ENCODE measurements at regions not wholly inside any gene's neighbourhood (a gene's known extent, or its start where the extent isn't known, plus 50 kb on each side); places are given as distances from the start of the nearest gene placed in this dataset.
A peak's percentile ranks its signal among the peaks of the same experiment; 100 is the strongest.

DNA sequence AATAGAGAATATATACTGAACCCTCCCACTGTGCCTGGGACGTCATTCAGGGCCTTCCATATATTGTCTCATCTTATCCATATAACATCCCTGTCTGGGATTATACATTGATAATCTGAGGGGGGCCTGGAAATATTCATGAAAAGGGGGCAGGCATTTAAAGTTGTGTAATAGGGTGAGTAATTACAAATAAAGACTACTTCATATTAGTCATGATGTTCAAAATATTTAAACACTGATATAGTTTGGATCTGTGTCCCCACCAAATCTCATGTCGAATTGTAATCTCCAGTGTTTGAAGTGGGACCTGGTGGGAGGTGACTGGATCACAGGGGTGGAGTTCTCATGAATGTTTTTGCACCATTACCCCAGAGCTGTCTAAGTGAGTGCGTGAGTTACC is 97.8 kb downstream of the AQP9 start:
- no peak overlapping the region for H3K4me3 Mint-ChIP-seq
- no peaks in the 10 kb centered on the region for H3K4me1 Mint-ChIP-seq (ENCODE audit: low read depth)
- peaks cover 5% of the 10 kb centered on the region for H3K27me3 Mint-ChIP-seq (ENCODE audit: low read depth)

DNA sequence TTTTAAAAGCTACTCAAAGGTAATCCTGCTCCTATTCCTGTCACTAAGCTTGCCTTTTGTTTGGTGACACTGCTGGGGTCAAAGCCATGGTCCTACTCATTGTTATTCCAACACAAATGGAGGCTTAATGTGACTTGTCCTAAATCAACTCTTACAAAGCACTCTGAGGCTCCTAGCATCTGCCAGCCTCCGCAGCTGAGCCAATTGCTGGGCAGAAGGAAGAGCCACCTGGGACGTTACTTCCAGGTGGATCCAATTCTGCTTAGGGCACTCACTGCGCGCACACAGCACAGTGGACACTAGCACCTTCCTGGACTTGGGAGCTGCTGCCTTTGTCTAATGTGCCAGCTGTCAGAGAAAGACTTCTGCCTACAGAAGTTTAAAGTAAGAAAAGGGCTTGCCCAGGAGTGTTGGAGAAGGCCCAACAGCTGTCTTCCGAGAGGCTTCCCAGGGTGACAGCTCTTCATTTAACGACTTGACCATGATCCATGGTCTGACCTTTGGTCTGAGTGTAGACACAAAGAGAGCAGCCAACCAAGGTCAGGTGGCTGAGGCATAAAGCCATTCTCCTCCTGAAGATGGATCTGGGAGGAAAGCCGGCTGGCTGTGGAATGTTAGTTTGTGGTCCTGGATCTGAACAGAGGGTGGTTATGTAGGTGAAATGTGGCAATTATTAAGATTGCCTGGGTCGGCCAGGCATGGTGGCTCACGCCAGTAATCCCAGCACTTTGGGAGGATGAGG is 102.2 kb downstream of the AQP9 start:
- Mint-ChIP-seq H3K4me1 (ENCODE audit: low read depth) (no peaks in the 10 kb centered on the region), H3K36me3 (ENCODE audit: low read depth) (no peaks in the 10 kb centered on the region), H3K27ac (no peak overlapping the region), H3K27me3 (ENCODE audit: low read depth) (peaks cover 2% of the 10 kb centered on the region), H3K9me3 (no peaks in the 10 kb centered on the region), H3K4me3 (no peak overlapping the region)
- DNase-seq (ENCODE audit: low spot score), result no peak

More for the DNA sequence above, 97.8 kb downstream of the AQP9 start:
- DNase-seq (ENCODE audit: low spot score), result no peak
- Mint-ChIP-seq H3K9me3 (no peaks in the 10 kb centered on the region), H3K27ac (no peak overlapping the region), H3K36me3 (ENCODE audit: low read depth) (no peaks in the 10 kb centered on the region)

DNA sequence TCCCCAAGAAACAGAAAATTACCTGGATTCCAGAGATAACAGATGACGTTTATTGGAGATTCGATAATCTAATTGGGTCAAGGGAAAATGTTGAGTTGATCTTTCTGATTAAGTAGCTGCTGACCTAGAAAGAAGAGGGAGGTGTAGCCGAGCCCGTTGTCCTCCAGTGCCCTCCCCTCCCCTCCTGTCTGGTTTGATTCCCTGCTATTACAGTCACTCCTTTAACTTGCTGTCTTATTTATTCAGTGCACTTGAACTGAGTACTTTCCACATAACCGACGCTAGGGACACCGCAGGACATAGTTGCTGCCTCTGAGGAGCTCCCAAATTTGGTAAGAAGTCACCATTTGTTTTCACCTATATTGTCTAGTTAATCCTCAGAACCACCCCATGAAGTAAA is 103.7 kb downstream of the AQP9 start:
- H3K27me3 Mint-ChIP-seq (ENCODE audit: low read depth), result peaks cover 2% of the 10 kb centered on the region
- H3K9me3 Mint-ChIP-seq, result no peaks in the 10 kb centered on the region
- DNase-seq (ENCODE audit: low spot score), result no peak
- no peak overlapping the region for H3K4me3 Mint-ChIP-seq
- H3K36me3 Mint-ChIP-seq (ENCODE audit: low read depth), result no peaks in the 10 kb centered on the region
- H3K4me1 Mint-ChIP-seq (ENCODE audit: low read depth), result no peaks in the 10 kb centered on the region
- H3K27ac Mint-ChIP-seq, result no peak overlapping the region

DNA sequence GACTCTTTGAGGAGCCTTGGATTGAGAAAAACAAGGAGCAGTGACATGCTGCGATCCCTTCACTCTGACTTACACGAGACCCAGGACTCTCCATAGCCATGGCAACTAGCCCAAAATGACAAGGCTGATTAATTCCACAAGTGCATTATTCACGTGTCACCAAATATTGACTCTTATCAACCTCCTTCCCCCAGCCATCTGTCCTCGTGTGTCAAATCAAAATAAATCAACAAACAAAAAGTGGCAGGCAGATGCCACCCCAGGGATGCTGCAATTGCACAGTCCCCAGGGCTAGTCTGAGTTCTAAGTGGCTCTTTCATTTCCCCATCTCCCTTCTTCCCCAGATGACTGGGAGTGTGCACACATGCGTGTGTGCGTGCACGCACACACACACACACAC is 104.9 kb downstream of the AQP9 start:
- DNase-seq (ENCODE audit: low spot score), result no peak
- Mint-ChIP-seq H3K4me1 (ENCODE audit: low read depth) (no peaks in the 10 kb centered on the region), H3K4me3 (no peak overlapping the region)

DNA sequence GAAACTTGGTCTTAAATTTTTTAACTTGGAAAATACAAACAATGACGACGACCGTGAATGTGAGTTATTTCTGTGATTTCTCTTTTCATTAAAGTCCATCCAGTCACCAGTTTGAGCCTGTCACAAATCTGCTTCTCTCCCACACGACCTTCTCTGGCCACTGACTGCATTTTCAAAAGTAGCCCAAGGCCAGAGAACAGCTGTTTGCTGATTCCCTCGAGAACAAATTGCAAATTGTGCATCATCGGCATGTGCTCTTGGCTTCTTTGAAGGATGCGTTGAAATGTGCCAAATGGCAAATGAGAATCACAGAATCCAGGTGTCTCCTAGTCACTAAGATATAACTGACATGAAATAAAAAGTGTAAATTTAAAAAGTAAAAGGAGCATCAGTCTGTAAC is 106.4 kb downstream of the AQP9 start:
- H3K4me3 Mint-ChIP-seq, result no peak overlapping the region
- peaks cover 2% of the 10 kb centered on the region for H3K4me1 Mint-ChIP-seq (ENCODE audit: low read depth)
- no peak overlapping the region for H3K27ac Mint-ChIP-seq
- H3K27me3 Mint-ChIP-seq (ENCODE audit: low read depth), result peaks cover 2% of the 10 kb centered on the region
- no peaks in the 10 kb centered on the region for H3K36me3 Mint-ChIP-seq (ENCODE audit: low read depth)
- H3K9me3 Mint-ChIP-seq, result no peaks in the 10 kb centered on the region
- DNase-seq (ENCODE audit: low spot score), result no peak

More for the DNA sequence above, 104.9 kb downstream of the AQP9 start:
- H3K27ac Mint-ChIP-seq, result no peak overlapping the region
- H3K9me3 Mint-ChIP-seq, result no peaks in the 10 kb centered on the region
- H3K27me3 Mint-ChIP-seq (ENCODE audit: low read depth), result peaks cover 2% of the 10 kb centered on the region
- H3K36me3 Mint-ChIP-seq (ENCODE audit: low read depth), result no peaks in the 10 kb centered on the region

DNA sequence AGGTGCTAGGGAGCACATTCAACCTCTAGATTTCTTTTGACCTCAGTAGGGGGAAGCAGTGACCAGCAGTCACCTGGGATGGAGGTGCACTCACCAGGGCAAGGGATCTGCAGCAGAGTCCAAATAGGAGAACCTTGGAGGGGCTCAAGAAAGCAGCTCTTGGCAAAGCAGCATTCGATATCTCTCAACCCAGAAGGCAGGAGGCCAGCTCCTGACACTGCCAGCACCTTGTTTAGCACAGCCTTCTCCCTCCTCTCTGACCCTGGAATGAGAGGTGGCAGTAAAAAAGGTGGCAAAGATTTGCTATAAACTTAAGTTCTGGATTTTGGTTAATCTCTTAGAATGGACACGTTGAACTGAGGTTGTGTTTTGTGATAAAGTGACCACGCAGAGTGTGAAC is 107.9 kb downstream of the AQP9 start:
- Mint-ChIP-seq H3K27ac (no peak overlapping the region), H3K4me1 (ENCODE audit: low read depth) (peaks cover 11% of the 10 kb centered on the region), H3K36me3 (ENCODE audit: low read depth) (no peaks in the 10 kb centered on the region), H3K9me3 (no peaks in the 10 kb centered on the region), H3K27me3 (ENCODE audit: low read depth) (no peaks in the 10 kb centered on the region), H3K4me3 (no peak overlapping the region)
- no peak for DNase-seq (ENCODE audit: low spot score)

DNA sequence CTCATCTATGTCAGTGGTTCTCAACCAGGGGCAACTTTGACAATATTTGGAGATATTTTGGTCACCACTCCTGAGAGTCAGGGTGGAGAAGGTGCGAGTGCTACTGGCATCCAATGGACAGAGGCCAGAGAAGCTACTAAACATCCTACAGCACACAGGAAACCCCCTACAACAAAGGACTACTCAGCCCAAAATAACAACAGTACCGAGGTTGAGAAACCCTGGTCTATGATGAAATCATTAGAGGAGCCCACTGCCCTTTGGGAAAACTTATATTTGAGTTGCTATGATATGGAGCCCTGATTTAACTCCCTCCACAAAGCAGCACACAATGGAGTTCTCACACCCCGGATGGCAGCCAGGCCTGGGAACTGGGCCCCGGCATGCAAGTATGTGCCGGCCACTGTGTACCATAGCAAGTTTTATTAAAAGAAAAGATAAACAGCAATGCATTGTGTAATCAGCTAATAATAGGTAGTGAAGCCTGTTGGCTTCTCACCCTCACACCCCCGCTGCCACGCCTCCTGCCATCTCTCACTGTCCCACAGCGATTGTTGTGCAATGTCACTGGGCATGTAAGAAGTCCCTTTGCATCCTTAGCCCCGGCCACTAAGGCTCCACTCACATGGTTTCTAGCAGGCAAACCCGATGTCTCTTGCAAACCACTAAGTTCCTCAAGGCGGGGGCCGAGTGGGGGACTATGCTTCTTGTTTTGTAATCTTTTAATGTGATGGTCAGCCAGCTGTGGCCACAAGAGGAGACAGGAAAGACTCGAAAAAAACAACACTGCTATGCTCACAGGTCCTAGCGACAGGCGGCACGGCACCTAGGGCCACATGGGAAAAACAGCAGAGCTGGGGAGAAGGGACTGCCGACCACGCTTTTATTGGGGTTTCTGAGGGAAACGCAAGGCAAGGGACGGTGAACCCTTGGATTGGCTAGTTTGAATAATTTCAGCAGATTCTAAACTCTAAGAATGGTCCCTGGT is 110.0 kb downstream of the AQP9 start:
- Mint-ChIP-seq H3K9me3 (no peaks in the 10 kb centered on the region), H3K27me3 (ENCODE audit: low read depth) (peaks cover 5% of the 10 kb centered on the region), H3K4me3 (no peak overlapping the region), H3K36me3 (ENCODE audit: low read depth) (no peaks in the 10 kb centered on the region), H3K27ac (no peak overlapping the region), H3K4me1 (ENCODE audit: low read depth) (peaks cover 16% of the 10 kb centered on the region)
- no peak for DNase-seq (ENCODE audit: low spot score)

DNA sequence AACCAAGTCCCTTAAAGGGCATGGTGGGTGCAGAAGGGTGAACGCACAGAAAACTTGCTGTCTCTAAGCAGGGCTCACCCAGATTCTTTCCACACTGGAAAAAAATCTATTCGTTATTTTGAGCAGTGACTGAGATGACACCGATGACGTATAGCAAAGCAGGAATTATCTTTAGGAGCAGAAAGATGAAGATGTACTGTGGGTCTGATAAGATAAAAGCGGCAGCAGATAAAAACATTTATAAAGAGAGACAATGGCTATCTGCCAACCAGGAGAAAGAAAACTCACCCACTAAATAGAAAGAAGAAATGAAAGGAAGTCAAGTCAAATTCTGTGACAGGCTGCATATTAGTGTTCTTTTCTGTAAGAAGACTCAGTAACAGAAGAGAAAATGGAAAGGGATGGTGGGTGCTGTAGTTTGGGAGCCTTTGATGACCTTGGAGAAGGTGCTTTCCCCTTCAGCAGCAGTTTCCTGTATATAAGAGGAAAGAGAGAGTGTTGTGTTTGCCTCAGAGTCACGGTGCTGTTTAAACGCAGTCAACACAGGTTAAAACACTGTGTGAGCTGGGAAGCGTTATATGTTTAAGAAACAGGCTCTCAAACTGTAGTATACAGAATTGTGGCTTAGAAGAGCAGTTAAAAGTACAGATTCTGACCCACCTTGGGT is 111.6 kb downstream of the AQP9 start:
- DNase-seq (ENCODE audit: low spot score), result no peak
- Mint-ChIP-seq H3K4me1 (ENCODE audit: low read depth) (peaks cover 16% of the 10 kb centered on the region), H3K27ac (peak overlapping the region; percentile 68), H3K27me3 (ENCODE audit: low read depth) (peaks cover 5% of the 10 kb centered on the region), H3K4me3 (peak overlapping the region; percentile 57), H3K36me3 (ENCODE audit: low read depth) (no peaks in the 10 kb centered on the region), H3K9me3 (no peaks in the 10 kb centered on the region)

DNA sequence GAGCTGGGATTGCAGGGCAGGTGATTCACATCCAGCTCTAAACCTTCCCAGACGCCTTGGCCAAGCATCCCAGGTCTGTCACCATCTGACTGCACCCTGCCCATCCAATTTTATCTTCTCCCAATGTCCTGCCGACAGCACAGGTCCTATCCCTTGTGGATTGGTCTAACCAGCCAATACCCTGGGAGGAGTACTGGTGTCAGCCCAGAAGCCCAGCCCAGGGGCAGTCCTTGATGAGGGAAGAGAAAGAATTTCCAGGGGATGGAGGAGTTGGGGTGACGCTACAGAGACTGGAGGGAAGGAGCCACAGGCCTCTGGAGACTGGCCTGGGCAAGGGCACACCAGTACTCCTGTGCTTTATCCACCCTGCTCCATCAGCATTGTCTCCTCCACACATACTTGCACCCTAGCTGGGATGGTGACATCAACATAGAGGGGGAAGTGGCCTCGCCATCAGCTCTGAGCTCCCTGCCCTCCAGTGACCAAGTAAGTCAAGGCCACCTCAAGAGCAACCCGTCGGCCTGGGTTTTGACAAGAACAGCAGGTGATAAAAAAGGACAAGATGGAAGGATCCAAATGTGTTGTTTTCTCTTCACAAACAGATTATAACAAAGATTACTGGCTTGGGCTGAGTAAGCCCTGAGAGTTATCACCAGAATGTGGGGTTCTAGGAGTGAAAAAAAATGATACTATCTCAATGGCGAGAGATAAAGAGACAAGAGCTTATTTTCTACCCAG is 114.6 kb downstream of the AQP9 start:
- Mint-ChIP-seq H3K36me3 (ENCODE audit: low read depth) (no peaks in the 10 kb centered on the region), H3K27ac (no peak overlapping the region), H3K4me1 (ENCODE audit: low read depth) (peaks cover 16% of the 10 kb centered on the region), H3K4me3 (no peak overlapping the region), H3K27me3 (ENCODE audit: low read depth) (peaks cover 16% of the 10 kb centered on the region), H3K9me3 (no peaks in the 10 kb centered on the region)
- no peak for DNase-seq (ENCODE audit: low spot score)

DNA sequence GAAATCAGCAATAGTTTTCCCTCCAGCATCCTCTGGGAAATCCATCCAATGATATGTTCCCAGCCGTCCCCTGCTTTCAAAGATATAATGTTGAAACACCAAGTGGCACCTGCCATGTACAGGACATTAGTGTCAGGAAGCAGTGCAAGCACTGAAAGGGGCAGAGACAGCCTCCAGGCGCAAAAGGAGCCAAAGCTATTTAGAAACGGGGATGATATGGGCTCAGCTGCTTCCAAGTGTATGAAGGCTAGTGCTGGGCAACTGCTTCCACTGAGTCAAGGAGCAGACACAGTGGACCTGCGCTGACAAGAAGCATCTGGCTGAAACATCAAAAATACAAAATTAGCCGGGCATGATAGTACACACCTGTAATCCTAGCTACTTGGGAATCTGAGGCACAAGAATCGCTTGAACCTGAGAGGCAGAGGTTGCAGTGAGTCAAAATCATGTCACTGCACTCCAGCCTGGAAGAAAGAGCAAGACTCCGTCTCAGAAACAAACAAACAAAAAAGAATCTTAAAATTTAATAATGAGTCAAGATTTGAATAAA is 119.7 kb downstream of the AQP9 start:
- no peaks in the 10 kb centered on the region for H3K9me3 Mint-ChIP-seq
- no peak for DNase-seq (ENCODE audit: low spot score)
- peaks cover 2% of the 10 kb centered on the region for H3K4me1 Mint-ChIP-seq (ENCODE audit: low read depth)
- H3K27ac Mint-ChIP-seq, result no peak overlapping the region
- H3K36me3 Mint-ChIP-seq (ENCODE audit: low read depth), result no peaks in the 10 kb centered on the region
- H3K4me3 Mint-ChIP-seq, result no peak overlapping the region
- peaks cover 19% of the 10 kb centered on the region for H3K27me3 Mint-ChIP-seq (ENCODE audit: low read depth)

DNA sequence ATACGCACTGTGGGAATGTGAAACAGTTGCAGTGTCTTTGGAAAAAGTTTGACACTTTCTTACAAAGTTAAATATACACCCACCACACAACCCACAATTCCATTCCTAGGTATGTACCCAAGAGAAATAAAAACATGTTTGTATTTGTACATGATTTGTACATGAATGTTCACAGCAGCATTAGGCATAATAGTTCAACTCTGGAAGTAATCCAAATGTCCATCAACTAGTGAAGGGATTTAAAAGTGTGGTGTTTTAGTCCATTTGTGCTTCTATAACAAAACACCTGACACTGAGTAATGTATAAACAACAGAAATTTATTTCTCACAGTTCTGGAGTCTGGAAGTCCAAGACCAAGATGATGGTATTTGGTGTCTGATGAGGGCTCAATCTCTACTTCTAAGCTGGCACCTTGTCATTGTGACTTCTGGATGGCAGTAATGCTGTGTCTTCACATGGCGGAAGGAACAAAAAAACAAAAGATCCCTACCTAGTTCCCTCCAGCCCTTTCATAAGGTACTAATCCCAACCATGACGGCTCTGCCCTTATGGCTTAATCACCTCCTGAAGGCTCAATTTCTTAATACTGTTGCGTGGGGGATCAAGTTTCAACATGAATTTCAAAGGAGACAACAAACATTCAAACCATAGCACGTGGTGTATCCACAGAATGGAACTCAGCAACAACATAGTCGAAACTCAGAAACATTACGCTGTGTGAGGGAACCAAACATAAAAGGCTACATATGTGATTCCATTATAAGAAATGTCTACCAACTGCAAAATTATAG is 120.5 kb downstream of the AQP9 start:
- Mint-ChIP-seq H3K36me3 (ENCODE audit: low read depth) (no peaks in the 10 kb centered on the region), H3K27ac (no peak overlapping the region), H3K9me3 (no peaks in the 10 kb centered on the region), H3K4me1 (ENCODE audit: low read depth) (peaks cover under 1% of the 10 kb centered on the region), H3K4me3 (no peak overlapping the region), H3K27me3 (ENCODE audit: low read depth) (peaks cover 16% of the 10 kb centered on the region)
- no peak for DNase-seq (ENCODE audit: low spot score)

DNA sequence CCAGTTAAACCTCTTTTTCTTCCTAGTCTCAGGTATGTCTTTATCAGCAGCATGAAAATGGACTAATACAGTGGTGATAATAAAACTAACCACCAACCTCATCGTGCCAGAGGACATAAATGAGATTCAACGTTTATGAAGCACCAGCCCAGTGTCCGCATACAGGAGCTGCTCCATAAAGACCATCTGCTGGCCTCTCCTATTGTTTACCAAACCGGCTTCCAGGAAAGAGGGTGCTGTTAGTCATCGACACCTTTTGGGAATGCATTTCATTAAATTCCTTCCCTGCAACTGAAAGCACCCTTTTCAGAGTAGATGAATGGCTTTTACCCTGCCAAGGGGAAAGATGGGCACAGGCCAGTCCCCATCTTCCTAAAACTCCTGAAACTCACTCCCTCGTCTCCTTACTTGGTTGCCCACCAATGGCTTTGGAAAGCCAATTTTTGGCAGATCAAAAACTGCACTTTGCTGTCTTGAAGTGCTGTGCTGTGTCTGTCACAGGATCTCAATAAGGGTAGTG is 122.1 kb downstream of the AQP9 start:
- no peaks in the 10 kb centered on the region for H3K9me3 Mint-ChIP-seq
- no peaks in the 10 kb centered on the region for H3K36me3 Mint-ChIP-seq (ENCODE audit: low read depth)
- H3K27me3 Mint-ChIP-seq (ENCODE audit: low read depth), result peaks cover 16% of the 10 kb centered on the region
- no peak overlapping the region for H3K27ac Mint-ChIP-seq
- no peak overlapping the region for H3K4me3 Mint-ChIP-seq
- peaks cover 9% of the 10 kb centered on the region for H3K4me1 Mint-ChIP-seq (ENCODE audit: low read depth)
- DNase-seq (ENCODE audit: low spot score), result no peak

All from T-helper 2 cell treated with Interferon-gamma antibody and Interleukin-4, amounts not matched to agents 5 μg/mL and 100 μg/mL, for 36 hours (primary cell).